NCI-H2171 (cell line): ENCODE measurements at regions not wholly inside any gene's neighbourhood (a gene's known extent, or its start where the extent isn't known, plus 50 kb on each side); places are given as distances from the start of the nearest gene placed in this dataset.

Experiments used
- DNase-seq: peaks from one replicate; lab custom pipeline; 2025; lab: John Stamatoyannopoulos, UW

- DNase-seq: no peak
Measured at GRCh38 chr4:13316354-13316753, 167.8 kb downstream of the RAB28 start.

GRCh38 chr4:13313856-13314255 is 170.3 kb downstream of the RAB28 start:
- no peak for DNase-seq

GRCh38 chr4:13312264-13312663 is 171.9 kb downstream of the RAB28 start:
- DNase-seq: no peak

GRCh38 chr4:13309751-13310150 is 174.4 kb downstream of the RAB28 start:
- DNase-seq: no peak

GRCh38 chr4:13306356-13306755 is 177.8 kb downstream of the RAB28 start:
- DNase-seq: no peak

- DNase-seq: no peak
Measured at GRCh38 chr4:13302876-13303275, 181.3 kb downstream of the RAB28 start.

- DNase-seq: no peak
Measured at GRCh38 chr4:13299343-13299742, 184.8 kb downstream of the RAB28 start.

GRCh38 chr4:13298655-13299054 is 185.5 kb downstream of the RAB28 start:
- DNase-seq: no peak

- DNase-seq: no peak
Measured at GRCh38 chr4:13296986-13297385, 187.2 kb downstream of the RAB28 start.

- DNase-seq: no peak
Measured at GRCh38 chr4:13294961-13295605, 189.1 kb downstream of the RAB28 start.

GRCh38 chr4:13292372-13292771 is 191.8 kb downstream of the RAB28 start:
- no peak for DNase-seq

GRCh38 chr4:13289391-13289790 is 194.7 kb downstream of the RAB28 start:
- DNase-seq: no peak

- no peak for DNase-seq
Measured at GRCh38 chr4:13285336-13285735, 198.8 kb downstream of the RAB28 start.

- no peak for DNase-seq
Measured at GRCh38 chr4:13284932-13285331, 199.2 kb downstream of the RAB28 start.

GRCh38 chr4:13276357-13276756 is 207.8 kb downstream of the RAB28 start:
- DNase-seq: no peak

GRCh38 chr4:13268703-13269102 is 215.4 kb downstream of the RAB28 start:
- no peak for DNase-seq

GRCh38 chr4:13268165-13268564 is 216.0 kb downstream of the RAB28 start:
- no peak for DNase-seq

- DNase-seq: no peak
Measured at GRCh38 chr4:13267091-13267490, 217.0 kb downstream of the RAB28 start.

- DNase-seq: no peak
Measured at GRCh38 chr4:13266687-13267086, 217.5 kb downstream of the RAB28 start.

- DNase-seq: no peak
Measured at GRCh38 chr4:13263967-13264525, 220.1 kb downstream of the RAB28 start.

GRCh38 chr4:13262816-13263215 is 221.3 kb downstream of the RAB28 start:
- no peak for DNase-seq

GRCh38 chr4:13261486-13262257 is 222.5 kb downstream of the RAB28 start:
- DNase-seq: no peak

GRCh38 chr4:13260513-13260912 is 223.6 kb downstream of the RAB28 start:
- no peak for DNase-seq
